ENCODE measurements at regions not wholly inside any gene's neighbourhood (a gene's known extent, or its start where the extent isn't known, plus 50 kb on each side); places are given as distances from the start of the nearest gene placed in this dataset.

DNA sequence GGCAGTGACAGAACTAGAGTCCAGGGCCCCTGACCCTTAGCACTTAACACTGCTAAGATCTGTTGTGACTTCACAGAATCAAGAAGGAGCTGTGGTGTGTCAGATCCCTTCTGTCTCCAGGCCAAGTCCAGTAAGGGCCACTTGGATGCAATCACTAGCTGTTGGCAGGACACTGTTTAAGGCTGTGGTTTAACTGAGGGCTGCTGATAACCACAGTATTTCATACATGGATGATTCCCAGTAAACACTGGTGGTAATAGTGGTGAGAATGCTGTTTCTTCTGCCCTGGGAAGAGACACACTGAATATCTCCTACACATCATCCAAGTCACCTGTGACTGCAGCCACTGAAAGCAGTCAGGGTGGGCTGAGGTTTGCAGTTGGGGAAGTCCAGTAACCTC, 77.7 kb upstream of the FBXO11 start (continued):
- TF ChIP-seq, protein P1, sequence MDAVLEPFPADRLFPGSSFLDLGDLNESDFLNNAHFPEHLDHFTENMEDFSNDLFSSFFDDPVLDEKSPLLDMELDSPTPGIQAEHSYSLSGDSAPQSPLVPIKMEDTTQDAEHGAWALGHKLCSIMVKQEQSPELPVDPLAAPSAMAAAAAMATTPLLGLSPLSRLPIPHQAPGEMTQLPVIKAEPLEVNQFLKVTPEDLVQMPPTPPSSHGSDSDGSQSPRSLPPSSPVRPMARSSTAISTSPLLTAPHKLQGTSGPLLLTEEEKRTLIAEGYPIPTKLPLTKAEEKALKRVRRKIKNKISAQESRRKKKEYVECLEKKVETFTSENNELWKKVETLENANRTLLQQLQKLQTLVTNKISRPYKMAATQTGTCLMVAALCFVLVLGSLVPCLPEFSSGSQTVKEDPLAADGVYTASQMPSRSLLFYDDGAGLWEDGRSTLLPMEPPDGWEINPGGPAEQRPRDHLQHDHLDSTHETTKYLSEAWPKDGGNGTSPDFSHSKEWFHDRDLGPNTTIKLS (IDR thresholded peaks at IDR 0.05; ENCODE audit: borderline replicate concordance, low read depth), result no peak
- TF ChIP-seq NCOA6 (IDR thresholded peaks at IDR 0.05) (no peak), MAZ (CRISPR knock-in tag; conservative IDR thresholded peaks at IDR 0.05 in 1 of 2, IDR thresholded peaks at IDR 0.05 in 1 of 2) (no peak), ZBTB1 (CRISPR knock-in tag; IDR thresholded peaks at IDR 0.05; ENCODE audit: borderline replicate concordance, low read depth) (no peak; the same call in 1 of the 2 replicates), FOXM1 (IDR thresholded peaks at IDR 0.05; ENCODE audit: low read depth) (peak; percentile 46; the same call in 1 of the 2 replicates), FOXM1 (CRISPR knock-in tag; IDR thresholded peaks at IDR 0.05; ENCODE audit: low read depth) (no peak), ZNF699 (CRISPR knock-in tag; IDR thresholded peaks at IDR 0.05; ENCODE audit: insufficient replicate concordance) (no peak), ZKSCAN3 (CRISPR knock-in tag; IDR thresholded peaks at IDR 0.05) (no peak), HNRNPUL1 (IDR thresholded peaks at IDR 0.05; ENCODE audit: low read length) (no peak), KDM4B (IDR thresholded peaks at IDR 0.05; ENCODE audit: borderline replicate concordance in 2 of 2, low read depth in 1 of 2) (no peak), HNRNPK (IDR thresholded peaks at IDR 0.05; ENCODE audit: low read depth, low read length, poor library complexity, severe bottlenecking) (no peak), MEF2A (IDR thresholded peaks at IDR 0.05; ENCODE audit: control insufficient read depth, low read depth, low read length) (no peak), ESRRA (IDR thresholded peaks at IDR 0.05; ENCODE audit: borderline replicate concordance, low read depth) (peak; percentile 87; the same call in 1 of the 2 replicates), ETS2 (tag; IDR thresholded peaks at IDR 0.05; ENCODE audit: borderline replicate concordance, poor library complexity, severe bottlenecking) (no peak), MEIS2 (IDR thresholded peaks at IDR 0.05; ENCODE audit: partially characterized antibody) (peak; percentile 9), FOXA3 (CRISPR knock-in tag; conservative IDR thresholded peaks at IDR 0.05 in 1 of 2, IDR thresholded peaks at IDR 0.05 in 1 of 2) (peak; percentile 88 to 97; a peak in 3 of 4 replicates), ZKSCAN8 (CRISPR knock-in tag; IDR thresholded peaks at IDR 0.05) (peak; percentile 38; the same call in 1 of the 2 replicates)
- TF ChIP-seq, protein P2, sequence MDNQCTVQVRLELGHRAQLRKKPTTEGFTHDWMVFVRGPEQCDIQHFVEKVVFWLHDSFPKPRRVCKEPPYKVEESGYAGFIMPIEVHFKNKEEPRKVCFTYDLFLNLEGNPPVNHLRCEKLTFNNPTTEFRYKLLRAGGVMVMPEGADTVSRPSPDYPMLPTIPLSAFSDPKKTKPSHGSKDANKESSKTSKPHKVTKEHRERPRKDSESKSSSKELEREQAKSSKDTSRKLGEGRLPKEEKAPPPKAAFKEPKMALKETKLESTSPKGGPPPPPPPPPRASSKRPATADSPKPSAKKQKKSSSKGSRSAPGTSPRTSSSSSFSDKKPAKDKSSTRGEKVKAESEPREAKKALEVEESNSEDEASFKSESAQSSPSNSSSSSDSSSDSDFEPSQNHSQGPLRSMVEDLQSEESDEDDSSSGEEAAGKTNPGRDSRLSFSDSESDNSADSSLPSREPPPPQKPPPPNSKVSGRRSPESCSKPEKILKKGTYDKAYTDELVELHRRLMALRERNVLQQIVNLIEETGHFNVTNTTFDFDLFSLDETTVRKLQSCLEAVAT (IDR thresholded peaks at IDR 0.05), result 0 out of 4 replicates have a peak, but pooled peaks of 1 of the 2 experiments have one; percentile 24
- TF ChIP-seq, protein P3, sequence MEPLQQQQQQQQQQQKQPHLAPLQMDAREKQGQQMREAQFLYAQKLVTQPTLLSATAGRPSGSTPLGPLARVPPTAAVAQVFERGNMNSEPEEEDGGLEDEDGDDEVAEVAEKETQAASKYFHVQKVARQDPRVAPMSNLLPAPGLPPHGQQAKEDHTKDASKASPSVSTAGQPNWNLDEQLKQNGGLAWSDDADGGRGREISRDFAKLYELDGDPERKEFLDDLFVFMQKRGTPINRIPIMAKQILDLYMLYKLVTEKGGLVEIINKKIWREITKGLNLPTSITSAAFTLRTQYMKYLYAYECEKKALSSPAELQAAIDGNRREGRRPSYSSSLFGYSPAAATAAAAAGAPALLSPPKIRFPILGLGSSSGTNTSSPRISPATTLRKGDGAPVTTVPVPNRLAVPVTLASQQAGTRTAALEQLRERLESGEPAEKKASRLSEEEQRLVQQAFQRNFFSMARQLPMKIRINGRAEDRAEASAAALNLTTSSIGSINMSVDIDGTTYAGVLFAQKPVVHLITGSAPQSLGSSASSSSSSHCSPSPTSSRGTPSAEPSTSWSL (CRISPR knock-in tag; IDR thresholded peaks at IDR 0.05; ENCODE audit: borderline replicate concordance), result no peak
- TF ChIP-seq, protein P4, sequence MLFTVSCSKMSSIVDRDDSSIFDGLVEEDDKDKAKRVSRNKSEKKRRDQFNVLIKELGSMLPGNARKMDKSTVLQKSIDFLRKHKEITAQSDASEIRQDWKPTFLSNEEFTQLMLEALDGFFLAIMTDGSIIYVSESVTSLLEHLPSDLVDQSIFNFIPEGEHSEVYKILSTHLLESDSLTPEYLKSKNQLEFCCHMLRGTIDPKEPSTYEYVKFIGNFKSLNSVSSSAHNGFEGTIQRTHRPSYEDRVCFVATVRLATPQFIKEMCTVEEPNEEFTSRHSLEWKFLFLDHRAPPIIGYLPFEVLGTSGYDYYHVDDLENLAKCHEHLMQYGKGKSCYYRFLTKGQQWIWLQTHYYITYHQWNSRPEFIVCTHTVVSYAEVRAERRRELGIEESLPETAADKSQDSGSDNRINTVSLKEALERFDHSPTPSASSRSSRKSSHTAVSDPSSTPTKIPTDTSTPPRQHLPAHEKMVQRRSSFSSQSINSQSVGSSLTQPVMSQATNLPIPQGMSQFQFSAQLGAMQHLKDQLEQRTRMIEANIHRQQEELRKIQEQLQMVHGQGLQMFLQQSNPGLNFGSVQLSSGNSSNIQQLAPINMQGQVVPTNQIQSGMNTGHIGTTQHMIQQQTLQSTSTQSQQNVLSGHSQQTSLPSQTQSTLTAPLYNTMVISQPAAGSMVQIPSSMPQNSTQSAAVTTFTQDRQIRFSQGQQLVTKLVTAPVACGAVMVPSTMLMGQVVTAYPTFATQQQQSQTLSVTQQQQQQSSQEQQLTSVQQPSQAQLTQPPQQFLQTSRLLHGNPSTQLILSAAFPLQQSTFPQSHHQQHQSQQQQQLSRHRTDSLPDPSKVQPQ (CRISPR knock-in tag; IDR thresholded peaks at IDR 0.05; ENCODE audit: borderline replicate concordance), result no peak

Measured in K562 (cell line).